ENCODE measurements at regions not wholly inside any gene's neighbourhood (a gene's known extent, or its start where the extent isn't known, plus 50 kb on each side); places are given as distances from the start of the nearest gene placed in this dataset.
"Not testable (repeated sequence)": the region's sequence is repeated elsewhere in the genome, so short reads cannot be mapped to it uniquely, and the experiment has no call there.

- no peak for DNase-seq
Measured at GRCh38 chr4:164538097-164538496, 215.8 kb upstream of the SMIM31 start.

DNA sequence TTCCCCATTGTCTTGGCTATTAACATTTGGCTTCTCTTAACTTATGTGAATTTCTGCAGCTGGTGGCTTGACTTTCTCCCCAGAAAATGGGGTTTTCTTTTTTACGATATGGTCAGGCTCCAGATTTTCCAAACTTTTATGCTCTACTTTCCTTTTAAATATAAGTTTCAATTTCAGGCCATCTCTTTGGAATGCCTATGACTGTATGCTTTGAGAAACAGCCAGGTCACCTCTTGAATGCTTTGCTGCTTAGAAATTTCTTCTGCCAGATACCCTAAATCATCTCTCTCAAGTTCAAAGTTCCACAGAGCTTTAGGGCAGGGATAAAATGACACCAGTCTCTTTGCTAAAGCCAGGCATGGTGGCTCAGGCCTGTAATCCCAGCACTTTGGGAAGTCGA, 212.9 kb upstream of the SMIM31 start:
- no peak for DNase-seq

GRCh38 chr4:164542431-164542830, 211.5 kb upstream of the SMIM31 start:
- DNase-seq: no peak

GRCh38 chr4:164550989-164551712, 202.8 kb upstream of the SMIM31 start:
- DNase-seq: no peak

DNA sequence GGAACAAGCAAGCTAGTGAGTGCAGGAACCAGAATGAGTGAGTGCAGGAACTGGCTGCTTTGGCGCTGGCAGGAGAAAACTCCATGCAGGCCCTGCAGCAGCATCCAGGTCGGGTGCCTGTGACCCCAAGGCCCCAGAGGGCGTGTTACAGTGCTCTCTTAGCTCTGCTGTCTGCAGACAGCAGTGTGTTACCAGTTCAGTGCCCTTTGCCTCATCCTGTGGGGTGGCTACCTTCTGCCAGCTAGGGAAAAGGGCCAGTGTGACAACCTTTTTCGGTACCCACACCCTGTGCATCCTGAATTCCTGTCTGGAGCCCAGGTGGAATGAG, 202.3 kb upstream of the SMIM31 start:
- DNase-seq: no peak

- DNase-seq: no peak
Measured at GRCh38 chr4:164571593-164572390, 182.1 kb upstream of the SMIM31 start.

GRCh38 chr4:164572877-164573279, 181.1 kb upstream of the SMIM31 start:
- no peak for DNase-seq

DNA sequence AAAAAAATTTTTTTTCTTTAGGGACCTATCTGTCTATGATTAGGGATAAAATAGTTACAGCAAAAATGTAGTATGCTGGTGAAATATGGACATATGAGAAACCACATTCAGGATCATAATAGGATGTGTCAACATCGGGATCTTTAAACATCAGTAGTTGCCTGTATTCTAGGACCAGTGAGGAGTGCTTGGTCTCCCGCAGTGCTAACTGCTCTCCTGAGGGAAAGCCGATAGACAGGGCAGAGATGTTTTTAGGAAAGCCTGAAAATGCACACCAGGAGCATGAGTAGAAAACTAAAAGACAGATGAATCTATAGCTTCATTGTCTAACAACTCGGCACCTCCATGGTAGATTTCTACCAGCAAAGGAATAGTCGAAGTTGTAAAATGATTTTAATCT, 178.1 kb upstream of the SMIM31 start:
- DNase-seq: no peak

DNA sequence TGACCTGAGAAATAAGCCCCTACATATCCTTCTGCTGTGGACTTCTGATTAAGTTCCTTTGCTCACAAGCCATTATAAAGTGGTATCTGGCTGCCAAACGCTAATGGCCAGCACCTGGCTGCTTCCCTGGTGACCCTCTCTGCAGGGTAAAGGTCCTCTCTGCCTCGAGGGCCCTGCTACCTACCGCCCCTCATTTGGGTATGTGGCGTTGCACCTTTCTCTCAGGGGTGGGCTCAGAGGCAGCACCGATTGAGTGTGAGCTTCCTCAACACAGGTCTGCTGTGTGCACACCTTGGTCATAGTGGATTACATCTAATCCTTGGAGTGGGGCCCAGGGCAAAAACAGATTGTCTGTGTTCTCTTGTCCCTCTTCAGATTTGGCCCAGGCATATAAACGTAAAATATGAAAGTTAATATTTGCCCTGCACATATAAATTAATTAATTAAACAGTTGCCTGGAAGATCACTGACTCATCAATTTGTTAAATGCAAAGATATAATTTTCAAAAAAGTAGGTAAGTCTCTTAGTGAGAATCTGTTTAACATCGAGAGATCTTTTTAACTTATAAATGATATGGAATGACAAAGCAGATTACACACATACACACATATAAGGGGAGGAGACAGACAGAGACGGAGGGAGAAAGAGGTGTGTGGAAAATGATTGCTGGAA, 174.5 kb upstream of the SMIM31 start:
- no peak for DNase-seq

- no peak for DNase-seq
Measured at GRCh38 chr4:164591666-164592065, 162.3 kb upstream of the SMIM31 start.

- DNase-seq: no peak
Measured at GRCh38 chr4:164595751-164596150, 158.2 kb upstream of the SMIM31 start.

GRCh38 chr4:164596318-164596878, 157.5 kb upstream of the SMIM31 start:
- no peak for DNase-seq

DNA sequence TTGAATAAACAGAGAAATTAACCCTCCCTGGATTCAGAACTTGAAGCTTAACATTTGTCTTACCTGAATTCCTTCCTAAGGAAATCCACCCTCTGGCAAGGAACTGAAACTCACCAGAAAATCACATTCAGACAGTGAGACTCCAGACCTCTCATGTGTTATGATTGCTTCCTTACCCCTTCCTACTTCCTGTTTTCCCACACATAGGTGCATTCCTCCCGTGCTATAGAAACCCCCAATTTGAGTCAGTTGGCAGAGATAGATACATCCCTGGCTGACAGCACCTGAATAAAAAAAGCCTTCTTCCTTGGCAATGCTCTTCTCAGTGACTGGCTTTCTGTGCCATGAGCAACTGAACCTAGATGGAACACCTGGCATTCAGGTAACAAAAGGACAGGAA, 157.0 kb upstream of the SMIM31 start:
- no peak for DNase-seq

- DNase-seq: no peak
Measured at GRCh38 chr4:164601653-164602052, 152.3 kb upstream of the SMIM31 start.

DNA sequence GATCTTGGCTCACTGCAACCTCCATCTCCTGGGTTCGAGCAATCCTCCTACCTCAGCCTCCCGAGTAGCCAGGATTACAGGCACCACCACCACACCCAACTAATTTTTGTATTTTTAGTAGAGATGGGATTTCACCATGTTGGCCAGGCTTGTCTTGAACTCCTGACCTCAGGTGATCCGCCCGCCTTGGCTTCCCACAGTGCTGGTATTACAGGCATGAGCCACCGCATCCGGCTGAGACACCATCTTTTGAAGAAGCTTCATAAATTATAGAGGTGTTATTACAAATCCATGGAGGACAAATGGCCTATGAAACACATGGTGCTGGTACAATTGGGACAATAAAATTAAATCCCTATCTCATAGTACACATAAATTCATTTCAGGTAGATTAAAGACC, 148.1 kb upstream of the SMIM31 start:
- DNase-seq: not testable (repeated sequence)

DNA sequence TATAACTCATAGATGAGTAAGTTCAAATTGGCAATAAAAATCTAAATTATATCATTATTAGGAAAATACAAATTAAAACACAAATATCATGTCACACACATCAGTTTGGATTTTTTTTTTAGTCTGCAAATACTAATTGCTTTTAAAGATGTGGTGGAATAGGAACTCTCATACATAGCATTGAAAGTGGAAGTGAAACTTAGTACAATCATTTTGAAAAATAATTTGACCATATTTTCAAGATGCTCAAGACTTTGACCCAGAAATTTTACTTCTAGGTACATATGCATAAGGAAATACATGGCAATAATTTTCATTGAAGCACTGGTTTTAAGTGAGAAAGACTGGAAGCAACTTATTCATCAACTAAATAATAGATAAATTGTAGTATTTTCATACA, 147.5 kb upstream of the SMIM31 start:
- DNase-seq: no peak

- no peak for DNase-seq
Measured at GRCh38 chr4:164613256-164613655, 140.7 kb upstream of the SMIM31 start.

DNA sequence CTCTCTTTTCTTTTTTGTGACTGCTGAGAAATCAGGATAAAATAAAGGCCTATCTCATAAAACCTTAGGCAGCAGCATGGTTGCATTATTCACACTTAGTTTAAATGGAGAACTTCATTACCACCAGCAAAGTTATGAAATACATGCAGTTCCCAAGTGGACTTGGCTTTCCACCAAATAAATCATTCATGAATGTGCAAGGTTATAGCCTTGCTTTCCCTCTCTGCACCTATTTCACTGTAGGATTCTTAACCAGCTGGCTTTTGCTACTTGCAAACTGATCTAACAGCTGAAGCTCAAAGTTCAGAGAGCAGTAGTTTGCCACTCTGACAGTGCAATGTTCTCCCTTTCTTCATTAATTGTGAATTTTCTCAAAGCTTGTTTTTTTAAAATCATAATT, 140.1 kb upstream of the SMIM31 start:
- no peak for DNase-seq

GRCh38 chr4:164614329-164614728, 139.6 kb upstream of the SMIM31 start:
- no peak for DNase-seq

- no peak for DNase-seq
Measured at GRCh38 chr4:164614999-164615398, 138.9 kb upstream of the SMIM31 start.

GRCh38 chr4:164615964-164616363, 138.0 kb upstream of the SMIM31 start:
- no peak for DNase-seq

- no peak for DNase-seq
Measured at GRCh38 chr4:164616961-164617360, 137.0 kb upstream of the SMIM31 start.

DNA sequence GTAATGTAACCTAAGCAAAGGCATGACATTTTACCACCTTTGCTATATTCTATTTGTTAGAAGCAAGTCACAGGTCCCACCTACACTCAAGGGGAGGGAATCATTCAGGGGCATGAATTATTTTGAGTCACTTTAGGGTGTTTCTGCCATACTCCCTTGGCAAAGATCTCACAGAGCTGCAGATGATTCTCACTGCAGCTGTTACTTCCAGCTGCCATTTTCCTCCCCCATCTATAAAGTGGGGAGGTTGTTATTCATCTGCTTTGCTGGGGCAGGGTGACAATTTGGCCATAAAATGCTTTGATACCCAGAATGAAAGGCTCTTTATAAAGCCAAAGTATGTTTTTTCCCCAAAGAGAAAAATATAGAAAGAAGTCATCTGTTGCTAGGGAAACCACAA, 136.5 kb upstream of the SMIM31 start:
- DNase-seq: no peak

- no peak for DNase-seq
Measured at GRCh38 chr4:164617911-164618310, 136.0 kb upstream of the SMIM31 start.

Data from NCI-H526 treated with DMSO at 0.1 percent for 48 hours (cell line).